Heart right ventricle (tissue), 16 donors: ENCODE measurements at regions not wholly inside any gene's neighbourhood (a gene's known extent, or its start where the extent isn't known, plus 50 kb on each side); places are given as distances from the start of the nearest gene placed in this dataset.

ENCODE experiments used
- ATAC-seq, 8 donors: fragments of 200-7000 bp; cut with Tn5 transposase; one replicate each; pipeline ENCODE4 v1.9.1; 2020; ENCODE audit warnings: mild to moderate bottlenecking in 8 of 8, moderate library complexity in 8 of 8, moderate number of reproducible peaks in 1 of 8
- DNase-seq, 2 donors: peaks; one replicate each; pipeline ENCODE4 v3.0.0-alpha.2; 2020
- H3K27ac ChIP-seq, 10 donors: fragments of 200-600 bp; sonication (generic) in 2 of 10; one replicate each; pipeline versions ENCODE4 v1.5.0 to v1.8.0; 2020 to 2022; ENCODE audit warnings: mild to moderate bottlenecking in 3 of 10
- H3K27me3 ChIP-seq, 7 donors: fragments of 200-600 bp; one replicate each; pipeline ENCODE4 v1.8.0; 2021 to 2022; ENCODE audit warnings: mild to moderate bottlenecking in 2 of 7
- H3K36me3 ChIP-seq, 9 donors: fragments of 200-600 bp; sonication (generic) in 1 of 9; one replicate each; pipeline versions ENCODE4 v1.5.0 to v1.8.0; 2020 to 2022; ENCODE audit warnings: mild to moderate bottlenecking in 2 of 9
- H3K4me1 ChIP-seq, 9 donors: fragments of 200-600 bp; sonication (generic) in 1 of 9; one replicate each; pipeline versions ENCODE4 v1.5.0 to v1.8.0; 2020 to 2022; ENCODE audit warnings: mild to moderate bottlenecking in 4 of 9
- H3K4me3 ChIP-seq, 10 donors: fragments of 200-600 bp; sonication (generic) in 2 of 10; one replicate each; pipeline versions ENCODE4 v1.5.0 to v1.8.0; 2020 to 2022; ENCODE audit warnings: mild to moderate bottlenecking in 7 of 10, moderate library complexity in 2 of 10
- H3K9me3 ChIP-seq, 11 donors: fragments of 200-600 bp in 10 of 11; sonication (generic) in 2 of 11; one replicate each; pipeline versions ENCODE4 v1.5.0 to v1.8.0; 2013 to 2022; ENCODE audit warnings: mild to moderate bottlenecking in 2 of 11, control low read depth in 1 of 11, moderate library complexity in 1 of 11
- CTCF ChIP-seq, 9 donors: fragments of 200-600 bp; sonication (generic) in 2 of 9; IDR thresholded peaks; one replicate each; pipeline versions ENCODE4 v1.5.0 to v1.8.0; 2021 to 2022; ENCODE audit warnings: antibody characterized with exemption in 9 of 9, mild to moderate bottlenecking in 5 of 9, moderate library complexity in 1 of 9
- WGBS, 2 donors: extraction: QIAGEN DNeasy Blood & Tissue Kit; methylation state at CpG; one replicate each; pipeline ENCODE4 v1.1.7; 2013; ENCODE audit warnings: inconsistent platforms in 1 of 2; 5-methylcytosine and 5-hydroxymethylcytosine counted together
- intact Hi-C, 10 donors: fragments of 100-400 bp; cut with DNase I; formaldehyde crosslinking; loops; one replicate each; pipeline versions ENCODE4 v1.11.1 to v1.14.2; 2022
- donor health status: Arrhythmogenic right ventricular cardiomyopathy.
- donor health status: ischemic (EF 13 %, LVEDD 7.1; RV severe dilation, severe dysfunction).
- donor health status: healthy with polysubstance abuse.
- donor health status: DM: no; HTN: yes; CAD: no.
- donor health status: DM: no; HTN: no; CAD: no.
- donor health status: ischemic (EF 25% LVEDD 6.9; RV normal size, moderate dysfunction).
- donor health status: ischemic (EF 25% LVEDD 5.7; RV mildly dilated, moderate dysfunction).
- donor health status: healthy.
- donor health status: DM: yes; HTN: yes; CAD: no.
- donor health status: Ischemic cardiomyopathy.
- donor health status: ischemic (EF 35%, LVEDD 5.7; RV mildly dilated, moderate dysfunction).
- donor health status: nonischemic (EF 11% LVEDD 7.7; RV severe dilation, severe dysfunction).
- donor health status: DM: yes; HTN: yes; CAD: no.
- donor health status: PGD.
- donor health status: ischemic (EF 29% LVEDD 5.4; RV normal size, mild dysfunction).
- donor health status: nonischemic (EF 23%, LVEDD 6.1; RV moderate dilation, normal function).

- intact Hi-C loops = loop anchor here in 4 of 10 donors (5.0 to 10.0 kb wide), 2 partner anchors 91 to 94 kb away; no protein-coding TSS in a partner anchor
- Histone ChIP-seq H3K4me1 (no peaks in the 10 kb centered on the region), H3K9me3 (no peaks in the 10 kb centered on the region), H3K27ac (no peak overlapping the region), H3K27me3 (peaks cover 0 to 6% (median 0%) of the 10 kb centered on the region in 7 donors), H3K36me3 (no peaks in the 10 kb centered on the region), H3K4me3 (no peak overlapping the region)
- 51 to 58% methylated on average over 7 of the region's 7 CpGs for WGBS, 2 donors
- TF ChIP-seq CTCF (IDR thresholded peaks at IDR 0.05) = peak in 7 of 9 donors; percentile 29 to 48 (median 38)
- DNase-seq (no peak), ATAC-seq (no peak)
Measured at GRCh38 chr11:8318536-8318935, 54.9 kb upstream of the LMO1 start.

- Histone ChIP-seq H3K9me3 (no peaks in the 10 kb centered on the region), H3K4me1 (no peaks in the 10 kb centered on the region), H3K36me3 (no peaks in the 10 kb centered on the region), H3K27ac (no peak overlapping the region), H3K27me3 (peaks cover 0 to 6% (median 0%) of the 10 kb centered on the region in 7 donors), H3K4me3 (no peak overlapping the region)
- TF ChIP-seq CTCF (IDR thresholded peaks at IDR 0.05) = no peak
- intact Hi-C loops = loop anchor here in 4 of 10 donors (5.0 to 10.0 kb wide), 2 partner anchors 90 to 92 kb away; no protein-coding TSS in a partner anchor
- no peak for ATAC-seq
- 28 to 33% methylated on average over 2 of the region's 2 CpGs for WGBS, 2 donors
- DNase-seq = no peak
Measured at GRCh38 chr11:8317159-8317558, 53.5 kb upstream of the LMO1 start.

GRCh38 chr11:8315954-8316353, 52.3 kb upstream of the LMO1 start:
- ATAC-seq = no peak
- Histone ChIP-seq H3K36me3 (no peaks in the 10 kb centered on the region), H3K27ac (no peak overlapping the region), H3K4me3 (no peak overlapping the region), H3K4me1 (no peaks in the 10 kb centered on the region), H3K9me3 (no peaks in the 10 kb centered on the region), H3K27me3 (peaks cover 0 to 6% (median 0%) of the 10 kb centered on the region in 7 donors)
- no peak for TF ChIP-seq CTCF (IDR thresholded peaks at IDR 0.05)
- DNase-seq = no peak
- 91 to 96% methylated on average over 9 of the region's 9 CpGs for WGBS, 2 donors
- intact Hi-C loops = loop anchor here in 4 of 10 donors (5.0 to 10.0 kb wide), 2 partner anchors 89 to 91 kb away; no protein-coding TSS in a partner anchor

- Histone ChIP-seq H3K4me3 (no peak overlapping the region), H3K4me1 (no peaks in the 10 kb centered on the region), H3K27ac (no peak overlapping the region), H3K36me3 (no peaks in the 10 kb centered on the region), H3K27me3 (peaks cover 0 to 6% (median 0%) of the 10 kb centered on the region in 7 donors), H3K9me3 (no peaks in the 10 kb centered on the region)
- 93 to 95% methylated on average over 18 of the region's 18 CpGs for WGBS, 2 donors
- no peak for TF ChIP-seq CTCF (IDR thresholded peaks at IDR 0.05)
- ATAC-seq (no peak), DNase-seq (no peak)
- intact Hi-C loops = loop anchor here in 4 of 10 donors (5.0 to 10.0 kb wide), 2 partner anchors 88 to 91 kb away; no protein-coding TSS in a partner anchor
Measured at GRCh38 chr11:8315463-8315862, 51.8 kb upstream of the LMO1 start.
